ENCODE measurements at regions not wholly inside any gene's neighbourhood (a gene's known extent, or its start where the extent isn't known, plus 50 kb on each side); places are given as distances from the start of the nearest gene placed in this dataset.
A peak's percentile ranks its signal among the peaks of the same experiment; 100 is the strongest.

- peak; percentile 70 for DNase-seq (ENCODE audit: low read depth)
- H3K4me3 ChIP-seq (ENCODE audit: low read length), result no peak overlapping the region
- TF ChIP-seq CTCF (IDR thresholded peaks at IDR 0.05; ENCODE audit: insufficient read depth, low read depth, low read length, missing control alignments), result no peak
These were observed 156.5 kb upstream of the LPP start for GRCh38 chr3:187997490-187997889.

GRCh38 chr3:187997946-187998561, 155.9 kb upstream of the LPP start:
- no peak overlapping the region for H3K4me3 ChIP-seq (ENCODE audit: low read length)
- TF ChIP-seq CTCF (IDR thresholded peaks at IDR 0.05; ENCODE audit: insufficient read depth, low read depth, low read length, missing control alignments), result no peak
- no peak for DNase-seq (ENCODE audit: low read depth)

- no peak for TF ChIP-seq CTCF (IDR thresholded peaks at IDR 0.05; ENCODE audit: insufficient read depth, low read depth, low read length, missing control alignments)
- no peak for DNase-seq (ENCODE audit: low read depth)
- H3K4me3 ChIP-seq (ENCODE audit: low read length), result no peak overlapping the region
These were observed 155.3 kb upstream of the LPP start for GRCh38 chr3:187998611-187999010.

- DNase-seq (ENCODE audit: low read depth), result no peak
- H3K4me3 ChIP-seq (ENCODE audit: low read length), result no peak overlapping the region
- no peak for TF ChIP-seq CTCF (IDR thresholded peaks at IDR 0.05; ENCODE audit: insufficient read depth, low read depth, low read length, missing control alignments)
These were observed 154.1 kb upstream of the LPP start for GRCh38 chr3:187999821-188000220.

- no peak for DNase-seq (ENCODE audit: low read depth)
- H3K4me3 ChIP-seq (ENCODE audit: low read length), result no peak overlapping the region
These were observed 153.5 kb upstream of the LPP start for GRCh38 chr3:188000361-188000861.

GRCh38 chr3:188001093-188001492, 152.9 kb upstream of the LPP start:
- DNase-seq (ENCODE audit: low read depth), result no peak

More at GRCh38 chr3:188000361-188000861, 153.5 kb upstream of the LPP start:
- no peak for TF ChIP-seq CTCF (IDR thresholded peaks at IDR 0.05; ENCODE audit: insufficient read depth, low read depth, low read length, missing control alignments)

More at GRCh38 chr3:188001093-188001492, 152.9 kb upstream of the LPP start:
- no peak overlapping the region for H3K4me3 ChIP-seq (ENCODE audit: low read length)
- no peak for TF ChIP-seq CTCF (IDR thresholded peaks at IDR 0.05; ENCODE audit: insufficient read depth, low read depth, low read length, missing control alignments)
